B cell (primary cell): ENCODE measurements at regions not wholly inside any gene's neighbourhood (a gene's known extent, or its start where the extent isn't known, plus 50 kb on each side); places are given as distances from the start of the nearest gene placed in this dataset.

Experiments used
- ATAC-seq: fragments of 200-7000 bp; cut with Tn5 transposase; one replicate; pipeline ENCODE4 v1.10.0; 2021; ENCODE audit warnings: low read depth, mild to moderate bottlenecking, moderate number of reproducible peaks, moderate library complexity
- CTCF ChIA-PET: fragments of 350-600 bp; sonication (Branson Sonifier 250); formaldehyde crosslinking; loops from one replicate; lab custom pipeline; 2021; ENCODE audit warnings: antibody characterized with exemption, inconsistent platforms; lab: Charles Lee
- POLR2A ChIA-PET: fragments of 350-600 bp; sonication (Branson Sonifier 250); formaldehyde crosslinking; loops from one replicate; lab custom pipeline; 2021; ENCODE audit warnings: antibody characterized with exemption; lab: Charles Lee
- DNase-seq: peaks from one replicate; pipeline ENCODE4 v3.0.0; 2013
- H2AFZ ChIP-seq: 2 replicates; pipeline ENCODE4 v1.6.1; 2012; ENCODE audit warnings: mild to moderate bottlenecking, low read depth, low read length; ENCODE audit not compliant: insufficient read depth, poor library complexity, severe bottlenecking
- H3K27ac ChIP-seq, 2 donors: 1 replicate in 1 of 2; 2 replicates in 1 of 2; pipeline ENCODE4 v1.5.1; 2012 to 2013; ENCODE audit warnings: low read length in 2 of 2, mild to moderate bottlenecking in 2 of 2, moderate library complexity in 1 of 2
- H3K27me3 ChIP-seq, 4 experiments: fragments of 200-600 bp in 1 of 4; sonication (generic) in 1 of 4; replicated peaks in 1 of 4; 1 replicate in 2 of 4; 2 replicates in 2 of 4; pipeline versions ENCODE4 v1.6.1 to v1.7.0; 2013 to 2016; ENCODE audit warnings: low read length in 3 of 4, mild to moderate bottlenecking in 2 of 4, mixed read lengths in 1 of 4, moderate library complexity in 1 of 4; ENCODE audit not compliant: insufficient read depth in 4 of 4, control insufficient read depth in 3 of 4; ENCODE audit errors: control extremely low read depth in 1 of 4
- H3K36me3 ChIP-seq, 2 experiments: replicated peaks in 1 of 2; 1 replicate in 1 of 2; 2 replicates in 1 of 2; pipeline versions ENCODE4 v1.6.1 to v1.7.1; 2013; ENCODE audit warnings: low read length in 1 of 2; ENCODE audit not compliant: insufficient read depth in 2 of 2, control insufficient read depth in 1 of 2; ENCODE audit errors: control extremely low read depth in 1 of 2, extremely low read depth in 1 of 2
- H3K4me1 ChIP-seq, 2 donors: fragments of 200-600 bp in 1 of 2; sonication (generic) in 1 of 2; 1 replicate in 1 of 2; 2 replicates in 1 of 2; pipeline versions ENCODE4 v1.5.1 to v1.6.1; 2013 to 2017; ENCODE audit warnings: low read length in 2 of 2; ENCODE audit not compliant: control insufficient read depth in 2 of 2, insufficient read depth in 2 of 2
- H3K4me2 ChIP-seq: replicated peaks from 2 replicates; pipeline ENCODE3; 2012; ENCODE audit warnings: mild to moderate bottlenecking, low read depth, low read length; ENCODE audit not compliant: poor library complexity, severe bottlenecking
- H3K4me3 ChIP-seq, 5 experiments: fragments of 200-600 bp in 1 of 5; sonication (generic) in 1 of 5; 1 replicate in 3 of 5; 2 replicates in 2 of 5; pipeline versions ENCODE4 v1.5.1 to v1.7.0; 2011 to 2016; ENCODE audit warnings: low read length in 4 of 5, mild to moderate bottlenecking in 4 of 5, low read depth in 2 of 5, control low read depth in 1 of 5, moderate library complexity in 1 of 5; ENCODE audit not compliant: insufficient read depth in 1 of 5; ENCODE audit errors: control extremely low read depth in 1 of 5, extremely low read depth in 1 of 5
- H3K79me2 ChIP-seq: fragments of 200-600 bp; sonication (generic); one replicate; pipeline ENCODE4 v1.6.0; 2016; ENCODE audit warnings: low read length; ENCODE audit not compliant: control insufficient read depth, insufficient read depth
- H3K9ac ChIP-seq: fragments of 200-600 bp; sonication (generic); 2 replicates; pipeline ENCODE4 v1.6.1; 2017; ENCODE audit warnings: mild to moderate bottlenecking, low read length, moderate library complexity
- H3K9me3 ChIP-seq, 3 donors: one replicate each; pipeline versions ENCODE4 v1.6.1 to v1.7.1; 2013; ENCODE audit warnings: low read length in 2 of 3; ENCODE audit not compliant: control insufficient read depth in 2 of 3, insufficient read depth in 1 of 3; ENCODE audit errors: control extremely low read depth in 1 of 3
- H4K20me1 ChIP-seq: 2 replicates; pipeline ENCODE4 v1.6.0; 2012; ENCODE audit warnings: mild to moderate bottlenecking, low read length; ENCODE audit not compliant: insufficient read depth, control insufficient read depth, poor library complexity, severe bottlenecking
- H3K27ac Mint-ChIP-seq: one replicate; pipeline ENCODE4 v1.8.0; 2021; ENCODE audit warnings: mixed read lengths
- H3K27me3 Mint-ChIP-seq: one replicate; pipeline ENCODE4 v1.8.0; 2021; ENCODE audit warnings: mixed read lengths
- H3K4me1 Mint-ChIP-seq: one replicate; pipeline ENCODE4 v1.8.0; 2021; ENCODE audit warnings: mixed read lengths
- H3K4me3 Mint-ChIP-seq: one replicate; pipeline ENCODE4 v1.8.0; 2021; ENCODE audit warnings: mixed read lengths
- H3K9me3 Mint-ChIP-seq: one replicate; pipeline ENCODE4 v1.8.0; 2022; ENCODE audit warnings: mixed read lengths; ENCODE audit not compliant: insufficient read depth
- CTCF ChIP-seq: fragments of 200-600 bp; IDR thresholded peaks from one replicate; pipeline ENCODE4 v1.8.0; 2022; ENCODE audit warnings: antibody characterized with exemption, mild to moderate bottlenecking
- EZH2 ChIP-seq: IDR thresholded peaks from 2 replicates; pipeline ENCODE4 v1.6.1; 2012; ENCODE audit warnings: borderline replicate concordance, low read depth, mild to moderate bottlenecking, moderate library complexity, low read length; ENCODE audit not compliant: insufficient read depth, poor library complexity, severe bottlenecking
- WGBS: methylation state at CpG from one replicate; pipeline ENCODE4 v1.1.5; 2013; ENCODE audit warnings: missing lambda C conversion rate; ENCODE audit not compliant: insufficient coverage; 5-methylcytosine and 5-hydroxymethylcytosine counted together
- intact Hi-C: fragments of 100-400 bp; cut with micrococcal nuclease; formaldehyde crosslinking; loops from one replicate; pipeline ENCODE4 v1.10.0; 2022

DNA sequence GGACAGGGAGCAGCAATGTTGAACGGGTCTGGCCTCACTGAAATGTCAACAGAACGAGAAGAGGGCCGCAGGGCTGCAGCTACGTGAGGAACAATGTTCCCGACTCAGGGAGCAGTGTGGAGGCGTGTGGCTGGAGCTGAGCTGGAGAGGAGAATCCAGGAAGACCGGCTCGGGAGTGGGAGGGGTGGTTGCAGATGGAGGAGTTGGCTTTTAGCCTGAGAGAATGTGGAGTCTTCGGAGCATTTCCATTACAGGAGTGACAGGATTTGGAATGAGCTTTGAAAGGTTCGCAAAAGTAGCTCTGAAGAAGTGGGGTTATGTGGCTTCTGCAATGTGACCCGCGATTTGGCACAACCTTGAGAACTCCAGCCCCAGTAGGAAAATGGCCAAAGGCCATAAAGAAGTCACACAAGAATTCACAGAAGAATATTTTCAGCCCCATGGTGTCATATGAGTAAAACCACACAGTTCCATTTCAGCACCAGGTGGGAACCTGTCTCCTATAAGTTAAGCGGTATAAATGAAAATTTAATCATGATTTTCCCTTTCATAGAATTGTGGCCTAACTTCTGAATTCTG lies 78.8 kb upstream of the NSMCE3 start:
- no peak overlapping the region for H3K4me3 ChIP-seq
- CTCF ChIA-PET = no interaction called here
- intact Hi-C loops = no loop called here
- no peaks in the 10 kb centered on the region for H3K9me3 ChIP-seq
- no peak overlapping the region for H2AFZ ChIP-seq
- no peak overlapping the region for H3K4me3 Mint-ChIP-seq
- no peak overlapping the region for H3K27ac Mint-ChIP-seq
- ATAC-seq = no peak
- no peaks in the 10 kb centered on the region for H3K79me2 ChIP-seq
- no peaks in the 10 kb centered on the region for H3K4me1 Mint-ChIP-seq
- no peaks in the 10 kb centered on the region for H3K27me3 Mint-ChIP-seq
- H3K9me3 Mint-ChIP-seq = no peaks in the 10 kb centered on the region
- DNase-seq = no peak
- no peaks in the 10 kb centered on the region for H3K27me3 ChIP-seq
- TF ChIP-seq CTCF = no peak
- TF ChIP-seq EZH2 = no peak
- 85% methylated on average over 11 of the region's 13 CpGs for WGBS
- no peaks in the 10 kb centered on the region for H3K4me1 ChIP-seq
- no peak overlapping the region for H3K9ac ChIP-seq
- H4K20me1 ChIP-seq = no peaks in the 10 kb centered on the region
- POLR2A ChIA-PET = no interaction called here
- H3K4me2 ChIP-seq = no peak overlapping the region
- H3K27ac ChIP-seq = no peak overlapping the region
- H3K36me3 ChIP-seq = no peaks in the 10 kb centered on the region

DNA sequence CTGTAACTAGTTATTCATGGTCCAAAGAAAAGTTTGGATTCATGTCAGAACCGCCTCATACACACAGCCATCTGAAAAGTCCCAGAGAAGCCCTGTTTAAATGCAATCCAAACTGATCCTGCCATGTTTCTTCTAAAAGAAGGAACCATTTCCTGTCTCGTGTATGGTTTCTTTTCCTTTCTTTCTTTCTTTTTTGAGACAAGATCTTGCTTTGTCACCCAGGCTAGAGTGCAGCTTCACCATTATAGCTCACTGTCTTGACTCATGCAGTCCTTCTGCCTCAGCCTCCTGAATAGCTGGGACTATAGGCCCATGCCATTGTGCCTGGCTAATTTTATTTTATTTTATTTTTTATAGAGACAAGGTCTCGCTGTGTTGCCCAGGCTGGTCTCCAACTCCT lies 77.4 kb upstream of the NSMCE3 start:
- no peak overlapping the region for H3K27ac ChIP-seq
- no peaks in the 10 kb centered on the region for H3K27me3 ChIP-seq
- no peaks in the 10 kb centered on the region for H3K36me3 ChIP-seq
- no peak overlapping the region for H3K4me2 ChIP-seq
- ChIA-PET POLR2A (no interaction called here), CTCF (no interaction called here)
- TF ChIP-seq EZH2 = no peak
- TF ChIP-seq CTCF = no peak
- DNase-seq (no peak), ATAC-seq (no peak)
- no peak overlapping the region for H2AFZ ChIP-seq
- no peaks in the 10 kb centered on the region for H3K9me3 ChIP-seq
- H3K9me3 Mint-ChIP-seq = no peaks in the 10 kb centered on the region
- H3K4me1 ChIP-seq = no peaks in the 10 kb centered on the region
- H4K20me1 ChIP-seq = no peaks in the 10 kb centered on the region
- H3K4me3 ChIP-seq = no peak overlapping the region
- WGBS = 40% methylated on average over 1 of the region's 3 CpGs
- H3K9ac ChIP-seq = no peak overlapping the region
- H3K27ac Mint-ChIP-seq = no peak overlapping the region
- H3K27me3 Mint-ChIP-seq = no peaks in the 10 kb centered on the region
- H3K79me2 ChIP-seq = no peaks in the 10 kb centered on the region
- H3K4me3 Mint-ChIP-seq = no peak overlapping the region
- intact Hi-C loops = no loop called here
- H3K4me1 Mint-ChIP-seq = no peaks in the 10 kb centered on the region
